NCI-H1105 treated with DMSO at 0.1 percent for 48 hours (cell line): ENCODE measurements at regions not wholly inside any gene's neighbourhood (a gene's known extent, or its start where the extent isn't known, plus 50 kb on each side); places are given as distances from the start of the nearest gene placed in this dataset.
"Not testable (repeated sequence)": the region's sequence is repeated elsewhere in the genome, so short reads cannot be mapped to it uniquely, and the experiment has no call there.

Source experiments
- DNase-seq: peaks from one replicate; lab custom pipeline; 2025; lab: John Stamatoyannopoulos, UW

DNA sequence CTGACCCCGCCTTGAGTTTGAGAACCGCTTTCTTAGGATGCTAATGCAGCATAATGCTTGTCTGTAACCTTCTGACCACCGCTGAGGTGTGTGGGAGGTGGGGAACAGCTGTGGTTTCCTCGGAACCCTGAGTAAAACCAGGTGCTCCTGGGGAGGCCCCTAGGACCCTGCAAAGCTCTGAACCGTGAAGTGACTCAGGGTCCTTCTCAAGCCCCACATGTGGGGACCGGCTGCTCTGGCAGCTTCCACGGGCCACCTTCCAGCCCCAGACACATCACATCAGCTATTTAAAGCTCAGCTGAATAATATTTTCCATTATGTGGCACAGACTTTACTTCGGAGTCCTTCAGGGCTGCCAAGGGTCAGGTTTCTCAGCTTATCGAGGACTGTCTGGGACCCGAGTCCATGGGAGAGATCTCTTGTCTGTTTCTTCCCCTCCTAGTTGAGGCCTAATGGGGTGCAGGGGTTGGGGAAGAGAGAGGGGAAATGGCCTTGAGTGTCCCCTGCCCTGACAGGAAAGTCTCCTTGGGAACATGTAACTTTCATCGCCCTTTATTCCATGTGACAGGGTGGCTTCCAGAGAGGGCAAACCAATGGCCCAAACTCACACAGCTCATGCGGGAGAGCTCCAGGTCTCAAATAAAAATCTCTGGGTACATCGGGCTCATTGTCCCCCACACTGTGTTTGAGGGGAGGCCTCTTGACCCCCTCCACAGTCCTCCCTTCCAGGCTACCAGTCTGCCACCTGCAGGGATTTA is 186.1 kb upstream of the SLC24A3 start:
- no peak for DNase-seq

GRCh38 chr20:19026901-19027644 is 185.4 kb upstream of the SLC24A3 start:
- DNase-seq: no peak

DNA sequence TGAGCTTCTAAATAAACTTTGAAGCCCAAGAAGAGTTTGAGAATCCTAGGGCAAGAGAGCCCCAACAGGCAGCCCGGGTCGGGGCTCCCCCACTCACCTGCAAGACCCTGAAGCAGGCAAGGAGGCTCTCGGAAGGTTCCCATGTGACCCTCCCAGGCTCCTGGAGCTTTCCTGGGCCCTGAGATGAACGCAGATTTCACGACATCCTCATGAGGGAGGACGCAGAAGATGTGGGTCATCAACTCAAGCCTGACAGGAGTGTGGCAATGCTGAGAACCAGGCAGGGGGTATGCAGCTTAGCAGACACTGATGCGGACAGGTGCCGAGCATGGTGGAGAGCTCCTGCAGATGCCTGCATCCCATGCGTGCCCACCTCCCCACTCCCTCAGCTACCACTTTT is 184.5 kb upstream of the SLC24A3 start:
- no peak for DNase-seq

GRCh38 chr20:19041787-19042186 is 170.7 kb upstream of the SLC24A3 start:
- DNase-seq: no peak

DNA sequence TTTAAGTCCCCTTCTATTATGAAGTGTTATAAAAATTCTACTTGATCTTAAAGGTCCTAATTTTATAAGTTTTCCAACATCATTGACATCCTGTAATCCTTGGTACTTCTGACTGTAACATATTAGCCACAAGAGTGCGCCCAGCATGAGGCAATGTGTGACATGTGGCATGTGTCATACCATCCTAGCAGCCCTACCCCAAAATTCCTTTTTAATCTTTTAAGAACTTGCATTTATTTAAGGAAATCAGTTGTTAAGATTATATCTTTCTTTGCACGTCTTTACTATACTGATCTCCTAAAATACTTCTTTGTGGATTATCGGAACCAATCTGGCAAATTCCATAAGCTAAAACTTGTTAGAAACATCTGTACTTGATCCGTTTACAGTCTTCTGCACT is 167.1 kb upstream of the SLC24A3 start:
- DNase-seq: no peak

- no peak for DNase-seq
Observed at GRCh38 chr20:19047040-19047950, 165.1 kb upstream of the SLC24A3 start.

DNA sequence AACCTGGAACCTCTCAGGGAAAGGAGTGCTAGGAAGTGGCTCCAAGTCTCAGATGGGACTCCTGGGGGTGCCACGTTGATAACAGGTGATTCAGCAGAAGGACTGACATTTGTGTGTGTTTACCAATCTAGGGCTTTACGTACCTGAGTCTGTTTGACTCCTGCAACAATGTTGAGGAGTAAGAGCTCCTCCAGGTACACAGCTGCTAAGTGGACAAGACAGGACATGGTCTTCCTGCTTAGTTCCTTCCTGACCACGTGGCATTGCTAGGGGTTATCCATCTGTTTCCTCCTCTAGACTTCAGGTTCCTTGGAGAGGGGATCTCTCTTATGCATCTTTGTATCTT is 164.5 kb upstream of the SLC24A3 start:
- no peak for DNase-seq

DNA sequence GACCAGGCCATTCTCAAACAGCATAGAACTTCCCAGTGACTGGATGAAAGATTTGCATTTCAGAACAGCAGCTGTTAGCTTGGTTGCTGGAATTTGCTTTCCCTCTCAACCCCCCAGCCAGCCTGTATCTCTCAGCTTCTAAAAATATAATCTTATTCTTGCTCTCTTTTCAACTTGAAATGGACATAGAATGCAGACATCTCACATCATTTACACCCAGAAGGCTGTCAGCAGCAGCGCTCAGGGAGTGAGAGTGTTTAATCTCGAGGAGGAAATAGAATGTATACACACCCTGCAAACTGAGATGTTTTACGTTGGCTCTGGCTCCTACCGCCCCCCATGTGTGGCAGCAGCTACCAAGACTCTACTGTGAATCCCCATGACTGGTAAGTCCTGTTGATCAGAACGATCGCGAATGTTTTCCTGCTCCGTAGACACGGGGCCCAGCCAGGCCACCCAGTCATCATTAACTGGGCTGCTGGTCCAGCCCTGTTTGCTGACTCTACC is 163.4 kb upstream of the SLC24A3 start:
- no peak for DNase-seq

DNA sequence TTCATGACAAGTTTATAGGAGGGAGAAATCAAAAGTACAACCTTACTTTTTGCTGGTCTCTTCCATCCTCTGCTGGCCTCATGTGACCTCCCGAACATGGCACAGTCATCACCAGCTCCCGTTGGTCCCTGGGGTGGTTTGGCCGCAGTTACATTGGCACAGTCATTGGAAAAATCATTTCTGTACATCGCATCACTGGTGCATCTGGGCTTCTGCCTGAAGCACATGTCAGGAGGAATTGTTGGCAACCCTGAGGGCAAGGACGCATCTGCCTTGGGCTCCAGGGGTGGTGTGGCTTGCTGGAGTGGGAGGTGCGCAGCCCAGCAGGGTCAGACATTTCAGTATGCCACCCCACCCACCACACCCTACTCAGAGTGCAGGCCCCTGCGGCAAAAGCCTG is 162.9 kb upstream of the SLC24A3 start:
- no peak for DNase-seq

DNA sequence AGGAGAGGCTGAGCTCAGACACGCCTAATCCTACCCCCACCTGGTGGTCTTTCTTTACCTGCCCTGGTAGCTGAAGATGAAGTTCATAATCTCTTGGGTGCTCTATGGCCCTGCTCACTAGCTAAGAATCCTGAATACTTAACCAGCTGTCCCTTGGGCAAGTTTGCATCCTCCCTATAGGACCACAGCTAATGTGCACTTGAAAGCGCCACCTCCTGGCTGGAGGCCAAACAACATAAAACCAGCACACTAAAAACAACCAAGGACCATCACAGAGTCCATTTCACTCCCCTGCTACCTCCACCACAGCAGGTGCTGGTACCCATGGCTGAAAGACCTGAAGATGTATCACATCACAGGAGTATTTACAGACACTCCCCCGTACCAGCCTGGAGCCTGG is 155.5 kb upstream of the SLC24A3 start:
- no peak for DNase-seq

GRCh38 chr20:19064788-19065187 is 147.7 kb upstream of the SLC24A3 start:
- not testable (repeated sequence) for DNase-seq

- DNase-seq: no peak
Observed at GRCh38 chr20:19067986-19068385, 144.5 kb upstream of the SLC24A3 start.

DNA sequence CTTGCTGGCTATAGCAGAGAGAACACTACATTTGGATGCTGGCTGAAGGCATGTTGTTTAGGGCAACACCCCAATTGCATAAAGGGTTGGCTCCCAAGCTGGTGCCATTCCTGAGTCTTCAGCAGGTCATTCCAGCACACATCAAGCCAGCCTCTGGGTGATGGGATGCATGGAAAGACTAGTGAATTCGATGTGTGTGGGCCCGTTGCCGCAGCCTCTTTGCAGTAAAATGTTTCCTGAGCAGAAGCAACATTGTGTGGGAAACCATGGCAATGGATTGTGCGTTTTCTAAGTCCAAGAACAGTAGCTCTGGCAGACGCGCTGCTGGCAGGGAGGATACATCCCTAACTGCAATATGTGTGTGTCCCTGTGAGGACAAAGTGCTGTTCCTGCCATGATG is 142.4 kb upstream of the SLC24A3 start:
- DNase-seq: no peak

DNA sequence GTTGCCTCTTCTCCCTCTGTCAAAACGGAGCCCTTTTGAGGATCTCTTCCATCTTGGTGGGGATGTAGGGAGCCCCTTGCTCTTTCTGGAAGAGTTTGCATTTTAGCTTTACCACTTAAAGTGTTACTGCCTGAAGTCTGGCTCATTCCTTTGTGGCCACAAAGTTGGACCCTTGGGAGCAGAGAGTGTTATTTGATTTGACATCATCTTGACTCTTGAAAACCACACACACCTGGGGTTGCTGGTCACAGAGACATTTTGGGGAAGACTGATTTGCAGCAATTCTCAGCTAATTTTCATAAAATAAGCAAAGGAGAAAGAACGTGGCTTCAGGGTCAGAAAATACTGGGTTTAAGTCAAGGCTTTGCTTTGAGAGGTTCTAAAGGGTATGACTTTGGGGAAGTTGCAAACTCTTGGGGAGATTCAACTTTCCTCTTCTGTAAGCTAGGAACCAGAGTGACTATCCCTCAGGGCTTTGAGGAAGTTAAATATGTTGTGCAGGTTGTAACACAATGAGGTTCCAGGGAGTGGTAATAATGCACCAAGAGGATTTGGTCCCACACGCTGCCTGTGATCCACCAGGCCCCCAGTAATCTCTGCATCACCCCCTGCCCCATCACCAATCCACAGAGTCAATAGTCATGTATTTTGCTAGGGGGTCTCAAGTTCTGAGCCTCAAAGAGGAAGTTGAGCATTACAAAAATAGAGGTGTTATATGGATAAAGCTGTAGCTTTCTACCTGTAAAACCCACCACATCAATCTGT is 141.6 kb upstream of the SLC24A3 start:
- no peak for DNase-seq

- no peak for DNase-seq
Observed at GRCh38 chr20:19071446-19071725, 141.1 kb upstream of the SLC24A3 start.

DNA sequence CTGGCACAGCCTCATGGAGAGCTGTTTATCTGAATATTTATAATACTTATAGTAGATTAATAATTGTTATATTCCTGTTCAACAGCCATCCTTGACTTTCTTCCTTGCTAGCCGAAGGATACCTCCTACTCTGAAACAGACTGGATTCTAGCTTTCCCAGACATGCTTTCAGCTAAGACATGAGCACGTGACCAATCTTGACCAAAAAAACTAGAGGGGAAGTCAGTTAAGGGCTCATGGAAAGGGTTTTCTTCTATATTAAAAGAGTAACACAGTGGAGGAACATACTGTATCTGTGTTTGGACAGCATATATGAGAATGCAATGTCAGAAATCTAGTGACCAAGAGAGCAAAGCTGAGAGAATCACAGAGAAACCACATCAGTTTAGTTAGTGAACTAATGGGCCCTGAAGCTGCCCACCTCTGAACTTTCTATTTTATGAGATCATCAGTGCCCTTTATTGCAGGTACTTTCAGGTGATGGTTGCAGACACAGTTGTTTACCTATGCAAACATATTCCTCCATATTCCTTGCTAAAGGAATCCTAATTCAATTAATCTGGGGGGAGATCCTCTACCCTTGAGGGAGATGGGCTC is 140.4 kb upstream of the SLC24A3 start:
- no peak for DNase-seq

DNA sequence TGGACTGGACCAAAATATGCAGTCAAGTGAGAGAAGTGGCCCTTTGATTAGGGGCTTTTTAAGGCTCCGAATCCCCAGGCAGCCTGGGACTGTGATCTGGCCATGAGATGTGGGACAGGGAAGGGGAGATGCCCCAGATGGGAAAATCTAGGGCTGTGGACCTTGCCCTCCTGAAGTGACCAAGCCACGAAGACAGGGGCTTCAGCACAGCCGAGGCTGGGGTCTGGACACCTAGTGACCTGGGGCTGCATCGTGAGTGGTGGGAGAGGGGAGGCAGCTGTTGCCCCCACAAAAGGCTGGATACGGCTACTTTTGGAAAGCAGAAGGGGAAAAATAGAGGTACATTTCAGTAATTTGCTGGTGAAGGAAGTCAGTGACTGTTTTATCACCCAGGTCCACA is 139.5 kb upstream of the SLC24A3 start:
- no peak for DNase-seq

DNA sequence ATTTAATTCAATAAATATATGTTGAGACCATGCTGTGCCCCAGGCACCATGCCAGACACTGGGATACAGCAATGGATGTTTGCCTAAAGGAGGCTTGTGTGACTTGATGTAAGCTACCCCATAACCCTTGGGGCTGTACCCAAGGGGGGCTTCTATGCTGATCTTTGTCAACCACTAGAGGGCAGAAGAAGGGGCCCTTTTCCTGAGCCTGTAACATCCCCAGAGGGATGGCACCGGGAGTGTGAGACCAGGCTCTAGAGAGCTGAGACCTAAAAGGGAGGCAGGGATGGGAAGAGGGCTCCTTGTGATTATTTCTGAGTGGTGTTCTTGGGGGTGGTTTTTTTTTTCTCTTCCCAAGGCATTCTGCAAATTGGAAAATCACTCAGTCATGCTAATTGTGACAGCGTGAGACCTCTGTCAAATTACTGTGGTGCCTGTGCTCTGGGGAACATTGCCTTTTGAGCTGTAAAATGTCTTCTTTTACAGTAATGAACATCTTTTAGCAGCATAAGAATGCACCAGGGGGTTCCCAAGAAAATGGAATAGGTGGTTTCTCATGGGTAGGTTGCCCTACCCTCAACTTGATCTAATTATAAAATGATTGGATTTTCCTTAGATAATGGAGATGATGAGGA is 138.7 kb upstream of the SLC24A3 start:
- DNase-seq: peak; percentile 34

DNA sequence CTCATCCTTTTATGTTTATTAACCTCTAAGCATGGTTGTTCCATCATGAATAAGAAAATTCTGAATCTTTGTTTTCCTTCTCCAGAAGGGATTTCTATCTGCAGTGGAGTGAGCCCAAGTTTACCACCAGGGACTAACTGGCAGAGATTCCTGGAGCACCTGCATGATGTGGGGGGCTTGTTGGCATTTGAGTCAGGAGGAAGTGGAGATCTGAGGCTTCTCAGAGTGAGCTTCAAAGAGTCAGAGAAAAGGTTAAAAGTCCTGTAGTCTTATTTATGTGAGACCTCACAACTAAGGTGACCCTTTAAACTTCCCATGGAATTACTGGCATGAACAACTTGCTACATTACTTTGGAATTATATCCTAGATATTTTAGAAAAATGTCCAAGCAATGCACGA is 138.1 kb upstream of the SLC24A3 start:
- DNase-seq: no peak

DNA sequence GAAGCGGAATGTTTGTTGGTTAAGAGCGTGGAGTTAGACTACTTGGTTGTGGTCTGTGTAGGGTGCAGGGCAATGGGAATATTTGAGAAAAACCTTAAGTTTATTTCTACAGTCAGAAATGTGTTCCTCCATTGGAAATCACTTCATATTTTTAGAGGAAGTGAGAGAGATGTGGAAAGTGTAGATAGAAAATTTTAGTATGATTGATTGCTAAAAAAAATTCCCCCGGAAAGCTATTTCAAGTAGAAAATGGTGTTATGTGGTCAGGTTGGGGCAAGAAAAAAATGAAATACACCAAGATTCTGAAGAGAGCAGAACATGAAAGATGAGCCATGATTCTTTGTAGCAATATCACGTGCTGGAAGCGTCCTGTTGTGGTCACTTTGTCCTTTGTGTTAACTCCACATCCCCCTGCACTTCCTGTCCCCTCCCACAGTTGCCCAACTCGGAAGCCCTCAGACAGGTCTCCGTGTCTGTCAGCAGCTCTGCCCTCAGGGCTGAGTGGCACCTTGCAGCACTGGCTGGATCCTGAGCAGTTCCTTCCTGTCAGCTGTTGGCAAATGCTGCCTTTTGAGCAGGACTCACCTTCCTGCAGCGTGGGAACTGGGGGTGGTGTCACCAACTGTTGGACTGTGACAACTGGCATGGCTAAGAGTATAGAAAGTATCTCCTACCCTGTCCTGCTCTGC is 137.5 kb upstream of the SLC24A3 start:
- DNase-seq: no peak
